H9 (cell line): ENCODE measurements at regions not wholly inside any gene's neighbourhood (a gene's known extent, or its start where the extent isn't known, plus 50 kb on each side); places are given as distances from the start of the nearest gene placed in this dataset.

Experiments used
- DNase-seq: peaks from one replicate; pipeline ENCODE4 v3.0.0-alpha.2; 2017
- H2AFZ ChIP-seq: one replicate; pipeline ENCODE4 v1.6.1; 2013; ENCODE audit warnings: mild to moderate bottlenecking, low read length, control low read depth, moderate library complexity
- H2AK5ac ChIP-seq: 2 replicates; pipeline ENCODE4 v1.6.1; 2013; ENCODE audit warnings: low read length, control low read depth, mixed read lengths; ENCODE audit not compliant: insufficient read length
- H2BK120ac ChIP-seq: one replicate; pipeline ENCODE4 v1.6.1; 2013; ENCODE audit warnings: low read depth, mild to moderate bottlenecking, low read length, control low read depth, inconsistent platforms; ENCODE audit not compliant: poor library complexity, severe bottlenecking
- H2BK12ac ChIP-seq: 2 replicates; pipeline ENCODE4 v1.6.1; 2013; ENCODE audit warnings: low read length, control low read depth, mixed read lengths, low read depth; ENCODE audit not compliant: insufficient read length
- H2BK15ac ChIP-seq: 2 replicates; pipeline ENCODE4 v1.6.1; 2013; ENCODE audit warnings: low read depth, low read length, control low read depth
- H2BK20ac ChIP-seq: one replicate; pipeline ENCODE4 v1.6.1; 2013; ENCODE audit warnings: low read depth, mild to moderate bottlenecking, low read length, control low read depth, inconsistent platforms; ENCODE audit not compliant: poor library complexity, severe bottlenecking
- H2BK5ac ChIP-seq: 2 replicates; pipeline ENCODE4 v1.6.1; 2013; ENCODE audit warnings: low read length, control low read depth, mixed read lengths; ENCODE audit not compliant: insufficient read length
- H3K14ac ChIP-seq: 2 replicates; pipeline ENCODE4 v1.6.1; 2013; ENCODE audit warnings: low read length, control low read depth; ENCODE audit not compliant: insufficient read depth
- H3K18ac ChIP-seq: 2 replicates; pipeline ENCODE4 v1.6.1; 2013; ENCODE audit warnings: low read depth, mild to moderate bottlenecking, mixed read lengths, low read length, control low read depth; ENCODE audit not compliant: insufficient read length
- H3K23ac ChIP-seq: 2 replicates; pipeline ENCODE4 v1.6.1; 2013; ENCODE audit warnings: low read length, control low read depth, mixed read lengths, low read depth; ENCODE audit not compliant: insufficient read length
- H3K23me2 ChIP-seq: 2 replicates; pipeline ENCODE4 v1.6.1; 2013; ENCODE audit warnings: low read depth, mild to moderate bottlenecking, mixed read lengths, low read length, control low read depth; ENCODE audit not compliant: insufficient read length, poor library complexity, severe bottlenecking
- H3K27ac ChIP-seq: 2 replicates; pipeline ENCODE4 v1.5.1; 2013; ENCODE audit warnings: low read length, control low read depth, mixed read lengths, low read depth; ENCODE audit not compliant: insufficient read length
- H3K27me3 ChIP-seq: 2 replicates; pipeline ENCODE4 v1.6.1; 2013; ENCODE audit warnings: low read length, control low read depth, inconsistent platforms; ENCODE audit not compliant: insufficient read depth
- H3K4ac ChIP-seq: 2 replicates; pipeline ENCODE4 v1.6.1; 2013; ENCODE audit warnings: low read depth, mild to moderate bottlenecking, control low read depth, inconsistent platforms, low read length, moderate library complexity
- H3K4me1 ChIP-seq: 2 replicates; pipeline ENCODE4 v1.6.1; 2013; ENCODE audit warnings: low read length, control low read depth, inconsistent platforms; ENCODE audit not compliant: insufficient read depth
- H3K4me2 ChIP-seq: 2 replicates; pipeline ENCODE4 v1.6.1; 2013; ENCODE audit warnings: low read length, control low read depth, mixed read lengths; ENCODE audit not compliant: insufficient read length, insufficient read depth
- H3K56ac ChIP-seq: 2 replicates; pipeline ENCODE4 v1.6.1; 2013; ENCODE audit warnings: low read depth, mild to moderate bottlenecking, mixed read lengths, low read length, control low read depth; ENCODE audit not compliant: insufficient read length
- H3K79me1 ChIP-seq: 2 replicates; pipeline ENCODE4 v1.6.1; 2013; ENCODE audit warnings: low read depth, mild to moderate bottlenecking, moderate library complexity, low read length, control low read depth, inconsistent platforms; ENCODE audit not compliant: insufficient read depth, poor library complexity, severe bottlenecking
- H3K79me2 ChIP-seq: 2 replicates; pipeline ENCODE4 v1.6.1; 2013; ENCODE audit warnings: low read length, control low read depth, inconsistent platforms; ENCODE audit not compliant: insufficient read depth
- H3K9ac ChIP-seq: 2 replicates; pipeline ENCODE4 v1.6.1; 2013; ENCODE audit warnings: low read length, control low read depth, mixed read lengths; ENCODE audit not compliant: insufficient read length; ENCODE audit errors: extremely low read depth
- H3K9me3 ChIP-seq: one replicate; pipeline ENCODE4 v1.6.1; 2013; ENCODE audit warnings: low read depth, low read length, inconsistent platforms; ENCODE audit not compliant: control insufficient read depth
- H3T11ph ChIP-seq: one replicate; pipeline ENCODE4 v1.6.1; 2013; ENCODE audit warnings: mild to moderate bottlenecking, low read length, control low read depth, inconsistent platforms
- H4K20me1 ChIP-seq: one replicate; pipeline ENCODE4 v1.6.1; 2013; ENCODE audit not compliant: control insufficient read depth, insufficient read length, insufficient read depth
- H4K5ac ChIP-seq: 2 replicates; pipeline ENCODE4 v1.6.1; 2013; ENCODE audit warnings: low read depth, mild to moderate bottlenecking, mixed read lengths, low read length, control low read depth; ENCODE audit not compliant: insufficient read length
- H4K8ac ChIP-seq: replicated peaks from 2 replicates; pipeline ENCODE4 v1.6.1; 2013; ENCODE audit warnings: low read length, control low read depth, mixed read lengths, low read depth; ENCODE audit not compliant: insufficient read length
- H4K91ac ChIP-seq: 2 replicates; pipeline ENCODE4 v1.6.1; 2013; ENCODE audit warnings: low read depth, mild to moderate bottlenecking, moderate library complexity, mixed read lengths, low read length, control low read depth; ENCODE audit not compliant: insufficient read length
- H3K27ac Mint-ChIP-seq, 3 experiments: 2 replicates in 2 of 3; 3 replicates in 1 of 3; pipeline ENCODE4 v1.8.0; 2020 to 2021; ENCODE audit warnings: mixed read lengths in 3 of 3, mild to moderate bottlenecking in 1 of 3, moderate library complexity in 1 of 3
- H3K27me3 Mint-ChIP-seq: 2 replicates; pipeline ENCODE4 v1.8.0; 2021; ENCODE audit warnings: low read depth, mild to moderate bottlenecking, moderate library complexity, mixed read lengths
- H3K36me3 Mint-ChIP-seq, 3 experiments: 2 replicates in 2 of 3; 3 replicates in 1 of 3; pipeline ENCODE4 v1.8.0; 2020 to 2021; ENCODE audit warnings: low read depth in 3 of 3, mixed read lengths in 3 of 3; ENCODE audit not compliant: insufficient read depth in 1 of 3
- H3K4me1 Mint-ChIP-seq, 2 experiments: 2 replicates each; pipeline ENCODE4 v1.8.0; 2020; ENCODE audit warnings: mixed read lengths in 2 of 2
- H3K4me3 Mint-ChIP-seq, 2 experiments: 2 replicates in 1 of 2; 3 replicates in 1 of 2; pipeline ENCODE4 v1.8.0; 2020 to 2021; ENCODE audit warnings: mild to moderate bottlenecking in 2 of 2, mixed read lengths in 2 of 2, moderate library complexity in 1 of 2
- H3K9me3 Mint-ChIP-seq, 2 experiments: 2 replicates in 1 of 2; 3 replicates in 1 of 2; pipeline ENCODE4 v1.8.0; 2020; ENCODE audit warnings: mild to moderate bottlenecking in 2 of 2, mixed read lengths in 2 of 2, moderate library complexity in 1 of 2
- CTCF ChIP-seq: fragments of 200-600 bp; sonication (generic); conservative IDR thresholded peaks from 3 replicates; pipeline ENCODE4 v1.8.0; 2021; ENCODE audit warnings: antibody characterized with exemption, mild to moderate bottlenecking
- WGBS: extraction: QIAGEN DNeasy Blood & Tissue Kit; methylation state at CpG from one replicate; pipeline ENCODE4 v1.1.7; 2013; ENCODE audit warnings: missing lambda C conversion rate, low lambda C conversion rate, mixed read lengths; ENCODE audit not compliant: insufficient read length; ENCODE audit errors: extremely low coverage; 5-methylcytosine and 5-hydroxymethylcytosine counted together

- Histone ChIP-seq H3K18ac (no peak overlapping the region), H2AK5ac (no peak overlapping the region), H2BK20ac (no peak overlapping the region), H3T11ph (no peak overlapping the region), H3K27ac (no peak overlapping the region), H4K8ac (no peak overlapping the region), H2BK15ac (no peak overlapping the region), H3K9ac (no peak overlapping the region), H3K56ac (no peak overlapping the region), H3K27me3 (no peaks in the 10 kb centered on the region), H4K5ac (no peak overlapping the region), H2BK120ac (no peak overlapping the region), H3K4me1 (no peaks in the 10 kb centered on the region), H4K91ac (no peak overlapping the region), H3K4ac (no peak overlapping the region), H3K9me3 (peaks cover 4% of the 10 kb centered on the region), H3K4me2 (no peak overlapping the region), H3K79me1 (no peaks in the 10 kb centered on the region), H2AFZ (no peak overlapping the region), H3K79me2 (no peaks in the 10 kb centered on the region), H4K20me1 (no peaks in the 10 kb centered on the region), H2BK5ac (no peak overlapping the region), H3K14ac (no peak overlapping the region), H3K23ac (no peak overlapping the region), H3K23me2 (no peaks in the 10 kb centered on the region), H2BK12ac (no peak overlapping the region)
- H3K9me3 Mint-ChIP-seq = peaks cover 4 to 29% of the 10 kb centered on the region in 2 experiments
- WGBS = no CpG with 5 or more reads among the region's 2 CpGs
- H3K36me3 Mint-ChIP-seq = peaks cover 0 to 6% (median 0%) of the 10 kb centered on the region in 3 experiments; a peak in 1 of 7 replicates
- H3K27ac Mint-ChIP-seq = no peak overlapping the region
- DNase-seq = no peak
- TF ChIP-seq CTCF = no peak
- no peaks in the 10 kb centered on the region for H3K4me1 Mint-ChIP-seq
- no peaks in the 10 kb centered on the region for H3K27me3 Mint-ChIP-seq
- no peak overlapping the region for H3K4me3 Mint-ChIP-seq
These were observed 316.1 kb downstream of the DMRT2 start for GRCh38 chr9:1366276-1366675.
